ENCODE measurements at regions not wholly inside any gene's neighbourhood (a gene's known extent, or its start where the extent isn't known, plus 50 kb on each side); places are given as distances from the start of the nearest gene placed in this dataset.
"Not testable (repeated sequence)": the region's sequence is repeated elsewhere in the genome, so short reads cannot be mapped to it uniquely, and the experiment has no call there.

- no peak for DNase-seq
Observed at GRCh38 chr18:78856569-78857313, 122.9 kb upstream of the SALL3 start.

GRCh38 chr18:78857314-78858150 is 122.1 kb upstream of the SALL3 start:
- DNase-seq = no peak

DNA sequence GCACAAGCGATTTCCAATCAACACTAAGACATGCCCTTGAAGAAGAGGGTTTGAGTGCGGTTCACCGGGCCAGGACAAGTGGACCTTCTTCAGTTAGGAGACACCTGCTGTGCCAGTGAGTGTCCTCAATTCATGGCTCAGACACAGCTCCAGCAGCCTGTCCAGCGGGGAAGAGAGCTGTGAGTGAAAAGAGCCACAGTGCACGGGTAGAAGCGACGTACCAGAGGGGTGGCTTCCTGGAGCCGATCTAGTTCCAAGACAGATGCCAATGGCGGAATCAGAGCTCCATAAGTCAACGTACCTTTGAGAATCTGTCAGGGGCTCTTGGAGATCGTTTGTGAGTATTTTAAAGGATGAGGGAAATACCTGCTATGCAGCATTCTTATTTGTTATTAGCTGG is 119.9 kb upstream of the SALL3 start:
- no peak for DNase-seq

GRCh38 chr18:78860117-78860516 is 119.5 kb upstream of the SALL3 start:
- no peak for DNase-seq

- no peak for DNase-seq
Observed at GRCh38 chr18:78861116-78861515, 118.5 kb upstream of the SALL3 start.

DNA sequence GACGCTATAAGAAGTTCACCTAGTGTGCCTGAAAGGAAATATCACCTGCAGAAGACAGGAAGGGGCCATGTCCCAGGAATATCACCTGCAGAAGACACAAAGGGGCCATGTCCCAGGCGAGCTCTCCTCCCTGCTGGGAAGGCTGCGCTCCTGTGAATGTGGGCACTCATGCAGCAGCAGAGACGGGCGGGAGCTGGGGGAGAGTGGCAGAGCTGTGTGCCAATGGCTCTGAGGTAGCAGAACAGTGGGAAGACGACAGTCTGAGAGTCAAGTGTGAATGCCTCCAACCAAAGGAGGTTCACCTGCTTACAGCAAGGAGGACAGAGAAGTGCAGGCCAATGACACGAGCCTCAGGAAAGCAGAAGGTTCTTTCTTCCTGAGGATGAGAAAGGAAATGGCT is 117.9 kb upstream of the SALL3 start:
- DNase-seq = no peak

DNA sequence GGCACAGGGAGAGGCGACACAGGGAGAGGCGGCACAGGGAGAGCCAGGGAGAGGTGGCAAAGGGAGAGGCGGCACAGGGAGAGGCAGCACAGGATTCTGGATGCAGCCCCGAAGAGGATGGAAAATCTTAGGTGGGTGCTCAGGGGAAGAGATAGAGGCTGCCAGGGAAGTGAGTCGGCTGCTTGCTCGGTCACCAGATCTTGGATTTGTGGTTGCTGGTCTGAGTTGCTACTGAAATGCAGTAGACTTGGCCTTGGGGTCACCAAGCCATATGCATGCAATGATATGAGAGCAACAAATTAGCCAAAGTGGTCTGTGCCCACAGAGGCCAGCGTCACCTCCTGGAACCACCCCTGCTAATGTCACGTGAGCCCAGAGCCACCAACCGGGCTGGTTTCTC is 117.2 kb upstream of the SALL3 start:
- no peak for DNase-seq

DNA sequence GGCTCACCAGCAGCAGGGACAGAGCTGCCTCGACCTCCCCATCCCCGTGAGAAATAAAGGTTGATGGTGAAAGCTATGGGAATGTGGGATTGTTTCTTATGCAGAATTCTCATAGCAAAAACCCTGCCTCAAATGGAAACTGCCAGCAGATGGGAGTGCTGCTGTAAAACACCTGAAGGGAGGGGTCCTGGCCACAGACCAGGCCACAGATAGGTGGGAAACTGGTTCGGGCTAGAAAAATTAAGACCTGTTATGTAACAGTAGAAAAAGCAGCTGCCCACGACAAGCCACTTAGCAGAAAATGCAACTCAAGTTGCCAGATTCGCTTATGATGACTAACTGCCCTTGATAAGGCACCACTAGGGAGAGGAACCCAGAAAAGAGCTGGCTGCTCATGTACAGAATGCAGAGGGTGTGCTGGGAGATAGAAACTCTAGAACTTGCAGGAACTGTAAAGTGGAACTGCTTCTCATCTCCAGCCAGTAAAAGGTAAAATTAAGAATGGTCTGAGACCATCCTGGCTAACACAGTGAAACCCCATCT is 114.5 kb upstream of the SALL3 start:
- no peak for DNase-seq

DNA sequence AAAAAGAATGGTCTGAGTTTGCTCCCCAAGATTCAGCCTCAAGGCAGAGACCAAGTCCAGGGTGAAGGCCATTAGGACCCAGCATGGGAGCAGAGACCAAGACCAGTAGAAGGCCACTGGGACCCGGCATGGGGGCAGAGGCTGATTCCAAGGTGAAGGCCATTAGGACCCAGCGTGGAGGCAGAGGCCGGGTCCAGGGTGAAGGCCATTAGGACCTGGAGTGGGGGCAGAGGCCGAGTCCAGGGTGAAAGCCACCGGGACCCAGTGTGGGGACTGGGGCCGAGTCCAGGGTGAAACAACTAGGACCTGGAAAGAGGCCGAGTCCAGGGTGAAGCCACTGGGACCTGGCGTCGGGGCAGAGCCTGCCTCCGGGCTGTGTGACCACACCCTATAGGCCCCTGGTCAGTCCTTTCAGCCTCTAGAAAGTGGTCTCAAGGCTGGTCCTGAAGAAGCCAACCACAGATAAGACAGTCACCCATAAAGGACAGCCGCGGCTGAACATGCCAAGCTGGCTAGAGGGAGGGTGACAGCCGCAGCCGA is 113.8 kb upstream of the SALL3 start:
- no peak for DNase-seq

DNA sequence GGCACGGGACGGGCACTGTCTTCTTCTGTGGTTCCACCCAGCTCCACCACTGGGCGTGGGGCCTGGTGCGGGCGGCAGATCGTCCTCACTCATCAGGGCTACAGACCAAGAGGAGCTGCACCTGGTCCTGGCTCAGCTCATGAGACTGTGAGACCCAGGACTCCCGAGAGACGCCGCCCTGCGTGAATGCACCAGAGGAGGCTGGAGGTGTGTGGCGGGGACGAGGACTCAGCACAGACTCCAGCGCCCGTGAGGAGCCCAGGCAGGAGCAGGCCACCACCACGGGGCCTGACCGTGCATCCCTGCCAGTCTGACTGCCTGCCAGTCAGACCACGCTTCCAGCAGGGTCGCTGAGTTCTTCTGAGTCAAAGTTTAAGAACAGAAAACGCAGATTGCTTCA is 112.5 kb upstream of the SALL3 start:
- DNase-seq = no peak

DNA sequence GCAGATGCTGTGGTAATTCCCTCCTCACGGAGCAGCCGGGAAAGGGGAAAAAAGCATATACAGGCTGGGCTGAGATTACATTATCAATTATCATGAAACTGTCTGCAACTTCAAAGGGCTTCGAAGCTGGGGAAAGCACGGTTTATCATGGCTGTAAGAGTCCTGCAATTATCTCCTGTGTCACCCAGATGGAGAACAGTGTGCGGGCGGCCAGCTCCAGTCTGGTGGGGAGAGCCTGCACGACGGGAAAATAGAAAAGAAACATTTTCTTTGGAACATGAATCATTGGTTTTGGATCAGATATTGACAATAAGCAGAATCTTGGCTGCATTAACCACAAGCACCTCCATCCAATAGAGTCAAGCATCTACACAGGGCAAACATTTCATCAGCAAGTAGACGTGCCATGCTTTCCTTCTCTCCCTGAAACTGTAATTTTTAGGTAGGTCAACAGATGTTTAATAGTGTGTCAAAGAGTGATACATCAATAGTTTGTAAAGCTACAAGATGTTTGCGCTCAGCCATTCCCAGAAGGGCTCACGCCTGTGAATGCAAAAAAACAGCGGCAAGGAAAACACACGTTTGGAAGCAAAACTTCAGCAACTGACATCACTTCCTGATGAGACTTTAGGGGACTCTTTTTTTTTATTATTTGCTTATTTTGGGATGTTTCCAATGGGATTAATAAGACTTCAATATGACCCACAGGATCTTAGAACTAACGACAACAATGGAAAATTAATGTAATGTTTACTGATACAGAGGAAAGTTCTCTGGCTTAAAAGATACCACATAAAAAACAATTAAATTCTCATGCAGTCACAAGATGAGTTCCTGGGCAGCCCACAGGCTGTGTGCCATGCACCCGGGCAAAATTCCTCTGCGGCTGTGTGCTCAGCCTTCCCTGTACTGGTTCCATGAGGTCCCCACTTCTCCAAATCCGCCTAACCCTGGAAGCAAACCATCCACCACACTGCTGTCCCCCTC is 111.0 kb upstream of the SALL3 start:
- DNase-seq = no peak

DNA sequence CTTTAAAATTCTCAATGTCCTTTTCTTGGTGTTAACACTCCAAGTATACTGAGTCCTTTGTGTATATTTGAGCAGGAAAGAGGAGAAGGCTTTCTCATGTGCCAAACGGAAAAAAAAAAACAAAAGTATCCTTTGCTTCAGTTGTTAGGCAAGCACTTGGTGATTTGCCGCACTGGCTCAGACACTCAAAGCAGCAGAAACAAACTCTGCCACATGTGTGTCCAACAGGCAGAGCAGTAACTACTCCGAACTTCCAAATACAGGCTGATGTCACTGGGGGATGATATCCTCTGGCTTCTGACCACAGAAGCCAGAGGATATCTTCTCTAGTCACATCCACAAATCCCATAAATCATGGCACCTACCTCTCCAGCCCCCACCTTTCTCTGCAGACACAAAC is 108.0 kb upstream of the SALL3 start:
- DNase-seq = no peak

DNA sequence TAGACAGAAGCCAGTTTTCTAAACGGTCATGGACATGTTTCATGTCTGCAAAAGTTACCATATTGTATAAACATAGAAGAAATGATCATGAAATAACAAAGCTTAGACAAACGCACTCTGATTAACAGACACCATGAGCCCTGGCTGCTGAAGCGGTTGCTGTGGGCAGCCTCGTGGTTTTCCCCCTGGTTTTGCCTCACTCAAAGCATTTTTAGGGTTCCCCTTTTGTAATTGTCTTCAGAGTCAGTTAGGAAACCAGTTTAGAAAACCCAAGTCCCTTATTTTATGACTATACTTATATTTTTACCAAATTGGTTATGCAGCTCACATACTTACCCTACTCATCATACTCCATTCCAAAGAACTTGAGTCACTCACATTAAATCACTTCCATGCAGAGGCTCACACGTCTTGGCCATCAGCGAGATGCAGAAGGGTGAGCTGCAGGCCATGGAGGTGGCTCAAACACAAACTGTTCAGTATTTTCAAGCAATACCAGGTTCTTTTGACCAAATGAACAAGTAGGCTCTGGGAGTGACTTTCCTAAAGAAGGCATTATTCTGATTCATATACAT is 105.6 kb upstream of the SALL3 start:
- no peak for DNase-seq

- DNase-seq = no peak
Observed at GRCh38 chr18:78875016-78875777, 104.4 kb upstream of the SALL3 start.

DNA sequence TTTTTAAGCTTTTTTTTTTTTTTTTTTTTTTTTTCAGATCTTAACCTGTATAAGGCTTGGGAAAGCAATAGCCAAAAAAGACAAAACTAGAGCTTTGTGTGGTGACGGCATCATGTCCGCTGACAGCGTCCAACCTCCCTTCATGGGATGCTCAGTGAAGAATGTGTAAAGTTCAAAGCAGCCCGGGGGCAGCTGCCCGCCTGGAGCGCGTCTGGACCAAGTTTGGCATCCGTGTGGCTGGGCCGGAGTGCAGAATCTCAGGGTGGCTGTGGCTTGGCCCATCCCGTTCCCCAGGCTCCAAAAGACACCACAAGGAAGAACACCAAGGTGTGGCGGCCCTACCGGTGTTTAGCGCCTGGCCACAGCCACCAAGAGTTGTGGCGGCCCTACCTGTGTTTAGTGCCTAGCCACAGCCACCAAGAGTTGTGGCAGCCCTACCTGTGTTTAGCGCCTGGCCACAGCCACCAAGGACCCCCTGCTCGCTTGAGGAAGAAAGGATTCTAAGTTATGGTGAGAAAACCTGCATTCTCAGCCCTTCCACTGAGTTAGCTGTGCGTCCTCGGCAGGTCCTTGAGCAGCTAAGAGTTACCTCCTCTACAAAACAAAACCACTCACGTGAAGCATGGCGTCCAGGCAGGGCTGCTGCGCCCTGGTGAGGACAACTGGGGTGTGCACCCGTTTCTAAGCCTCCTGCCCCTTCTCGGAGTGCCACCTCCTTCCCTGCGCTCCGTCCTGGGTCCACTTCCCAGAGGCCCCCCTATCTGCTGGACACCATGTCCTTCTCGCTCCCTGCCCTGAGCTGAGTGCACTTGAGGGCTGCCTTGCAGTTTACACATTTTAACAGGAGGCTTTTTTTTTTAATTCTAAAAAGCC is 103.6 kb upstream of the SALL3 start:
- no peak for DNase-seq

DNA sequence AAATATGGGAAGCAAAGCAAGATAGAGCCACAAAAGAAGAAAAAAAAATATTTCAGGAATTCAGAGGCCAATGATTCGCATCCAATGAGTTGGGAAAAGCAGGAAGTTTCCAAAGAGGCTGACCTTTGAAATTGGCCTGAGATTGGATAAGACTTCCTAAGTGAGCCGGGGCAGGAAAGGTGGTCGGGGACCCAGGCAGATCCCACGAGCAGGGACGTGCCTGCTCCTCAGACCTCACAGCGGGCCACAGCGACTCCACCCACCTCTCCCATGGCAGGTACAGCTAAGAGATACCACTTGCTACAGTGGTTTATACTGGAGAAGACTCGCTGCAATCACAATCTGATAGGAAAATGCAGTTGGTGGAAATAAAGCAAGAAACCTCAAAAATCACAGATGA is 102.8 kb upstream of the SALL3 start:
- no peak for DNase-seq

- no peak for DNase-seq
Observed at GRCh38 chr18:78878335-78878734, 101.3 kb upstream of the SALL3 start.

DNA sequence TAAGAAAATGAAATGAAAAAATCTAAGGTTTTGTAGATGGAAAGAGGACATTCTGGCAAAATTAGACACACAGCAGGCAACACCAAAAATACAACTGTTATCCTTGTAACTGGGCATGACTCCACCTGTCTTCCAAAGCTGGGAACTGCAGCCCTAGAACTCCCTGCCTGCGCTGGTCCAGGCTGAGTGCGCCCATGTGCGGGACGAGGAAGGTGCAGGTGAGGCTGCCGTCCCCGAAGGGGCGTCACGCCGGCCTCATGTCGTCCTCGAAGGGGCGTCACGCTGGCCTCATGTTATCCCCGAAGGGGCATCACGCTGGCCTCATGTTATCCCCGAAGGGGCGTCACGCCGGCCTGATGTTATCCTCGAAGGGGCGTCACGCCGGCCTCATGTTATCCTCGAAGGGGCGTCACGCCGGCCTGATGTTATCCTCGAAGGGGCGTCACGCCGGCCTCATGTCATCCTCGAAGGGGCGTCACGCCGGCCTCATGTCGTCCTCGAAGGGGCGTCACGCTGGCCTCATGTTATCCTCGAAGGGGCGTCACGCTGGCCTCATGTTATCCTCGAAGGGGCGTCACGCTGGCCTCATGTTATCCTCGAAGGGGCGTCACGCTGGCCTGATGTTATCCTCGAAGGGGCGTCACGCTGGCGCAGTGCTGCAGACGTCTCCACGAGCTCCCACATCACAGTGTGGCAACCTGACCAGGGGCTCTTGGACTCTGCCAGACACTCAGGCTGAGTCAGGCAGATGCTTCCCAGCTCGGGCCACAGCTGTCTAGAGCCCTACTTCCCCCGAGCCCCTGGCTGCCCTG is 100.3 kb upstream of the SALL3 start:
- DNase-seq = not testable (repeated sequence)

DNA sequence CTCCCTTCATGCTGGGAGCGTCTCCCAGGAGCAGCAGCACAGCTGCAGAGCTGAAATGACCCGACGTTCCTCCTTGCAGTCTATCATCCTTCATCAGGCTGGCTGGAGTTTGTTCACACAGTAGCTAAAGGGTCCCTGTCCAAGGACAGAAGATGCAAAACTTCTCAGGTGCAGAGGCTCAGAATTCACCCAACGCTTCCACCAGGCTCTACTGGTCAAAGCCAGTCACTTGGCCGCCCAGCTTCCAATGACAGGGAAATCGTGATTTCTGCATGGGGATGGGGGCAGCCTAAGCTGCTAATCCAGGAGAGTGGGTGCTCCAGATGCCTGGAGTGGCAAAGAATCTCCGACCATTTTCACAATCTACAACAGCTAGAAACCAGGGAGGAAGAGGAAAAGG is 97.0 kb upstream of the SALL3 start:
- no peak for DNase-seq

GRCh38 chr18:78883501-78883900 is 96.1 kb upstream of the SALL3 start:
- no peak for DNase-seq

All from GF-D8 (cell line).